GM23338 (cell line): ENCODE measurements at regions not wholly inside any gene's neighbourhood (a gene's known extent, or its start where the extent isn't known, plus 50 kb on each side); places are given as distances from the start of the nearest gene placed in this dataset.
A peak's percentile ranks its signal among the peaks of the same experiment; 100 is the strongest.

ENCODE experiments used
- ATAC-seq: fragments of 200-7000 bp; cut with Tn5 transposase; 3 replicates; pipeline ENCODE4 v1.9.1; 2020
- DNase-seq: peaks from one replicate; pipeline ENCODE4 v3.0.0-alpha.2; 2015; ENCODE audit warnings: low spot score
- H2AFZ ChIP-seq: fragments of 200-600 bp; sonication (generic); 2 replicates; pipeline ENCODE4 v1.8.0; 2016; ENCODE audit warnings: antibody characterized with exemption, mild to moderate bottlenecking, moderate library complexity
- H3F3A ChIP-seq: fragments of 200-600 bp; sonication (generic); replicated peaks from 2 replicates; pipeline ENCODE4 v1.8.0; 2017; ENCODE audit warnings: antibody characterized with exemption, mixed run types, low read depth
- H3K27ac ChIP-seq: fragments of 200-600 bp; sonication (generic); 2 replicates; pipeline ENCODE4 v1.6.1; 2016; ENCODE audit warnings: low read depth
- H3K27me3 ChIP-seq: fragments of 200-600 bp; sonication (generic); 2 replicates; pipeline ENCODE4 v1.8.0; 2016; ENCODE audit warnings: mild to moderate bottlenecking, mixed run types, moderate library complexity; ENCODE audit not compliant: insufficient read depth
- H3K36me3 ChIP-seq: fragments of 200-600 bp; sonication (generic); 2 replicates; pipeline ENCODE4 v1.8.0; 2016; ENCODE audit warnings: mild to moderate bottlenecking; ENCODE audit not compliant: insufficient read depth
- H3K4me1 ChIP-seq: fragments of 200-600 bp; sonication (generic); 2 replicates; pipeline ENCODE4 v1.8.0; 2016; ENCODE audit warnings: mild to moderate bottlenecking, moderate library complexity; ENCODE audit not compliant: insufficient read depth
- H3K4me2 ChIP-seq: fragments of 200-600 bp; sonication (generic); 2 replicates; pipeline ENCODE4 v1.7.1; 2017; ENCODE audit warnings: mixed run types
- H3K4me3 ChIP-seq: fragments of 200-600 bp; sonication (generic); 2 replicates; pipeline ENCODE4 v1.6.1; 2016; ENCODE audit warnings: mixed run types
- H3K79me2 ChIP-seq: fragments of 200-600 bp; sonication (generic); replicated peaks from 2 replicates; pipeline ENCODE4 v1.8.0; 2017; ENCODE audit warnings: mild to moderate bottlenecking; ENCODE audit not compliant: insufficient read depth
- H3K9me2 ChIP-seq: fragments of 200-600 bp; sonication (generic); 2 replicates; pipeline ENCODE4 v1.8.0; 2017; ENCODE audit not compliant: insufficient read depth
- H4K20me1 ChIP-seq: fragments of 200-600 bp; sonication (generic); replicated peaks from 2 replicates; pipeline ENCODE4 v1.8.0; 2017; ENCODE audit warnings: mild to moderate bottlenecking; ENCODE audit not compliant: insufficient read depth
- H3K27ac Mint-ChIP-seq: 2 replicates; pipeline ENCODE4 v1.8.0; 2020; ENCODE audit warnings: inconsistent platforms, mild to moderate bottlenecking, moderate library complexity, mixed read lengths
- H3K27me3 Mint-ChIP-seq: 3 replicates; pipeline ENCODE4 v1.8.0; 2022; ENCODE audit warnings: low read depth, mild to moderate bottlenecking, moderate library complexity, mixed read lengths, inconsistent platforms; ENCODE audit not compliant: insufficient read depth, poor library complexity
- H3K36me3 Mint-ChIP-seq: 3 replicates; pipeline ENCODE4 v1.8.0; 2021; ENCODE audit warnings: low read depth, mild to moderate bottlenecking, inconsistent platforms, moderate library complexity, mixed read lengths
- H3K4me1 Mint-ChIP-seq: 3 replicates; pipeline ENCODE4 v1.8.0; 2020; ENCODE audit warnings: mild to moderate bottlenecking, inconsistent platforms, mixed read lengths
- H3K4me3 Mint-ChIP-seq: 3 replicates; pipeline ENCODE4 v1.8.0; 2021; ENCODE audit warnings: moderate library complexity, mild to moderate bottlenecking, inconsistent platforms, mixed read lengths
- H3K9me3 Mint-ChIP-seq: 3 replicates; pipeline ENCODE4 v1.8.0; 2020; ENCODE audit warnings: moderate library complexity, mild to moderate bottlenecking, inconsistent platforms, mixed read lengths
- ETS1 ChIP-seq: IDR thresholded peaks from 2 replicates; pipeline ENCODE4 v1.6.1; 2016; ENCODE audit warnings: antibody characterized with exemption
- EZH2phosphoT487 ChIP-seq: fragments of 200-600 bp; sonication (generic); IDR thresholded peaks from one replicate; pipeline ENCODE4 v1.8.1; 2018; ENCODE audit warnings: antibody characterized with exemption; ENCODE audit not compliant: unreplicated experiment
- JUNB ChIP-seq: IDR thresholded peaks from one replicate; pipeline ENCODE4 v1.6.1; 2016; ENCODE audit warnings: antibody characterized with exemption; ENCODE audit not compliant: unreplicated experiment
- NANOG ChIP-seq: IDR thresholded peaks from 2 replicates; pipeline ENCODE4 v1.6.1; 2016; ENCODE audit warnings: antibody characterized with exemption, borderline replicate concordance
- POLR2AphosphoS5 ChIP-seq: IDR thresholded peaks from 2 replicates; pipeline ENCODE4 v1.6.1; 2016; ENCODE audit warnings: antibody characterized with exemption, low read depth
- REST ChIP-seq: IDR thresholded peaks from one replicate; pipeline ENCODE4 v1.6.1; 2018; ENCODE audit warnings: antibody characterized with exemption; ENCODE audit not compliant: unreplicated experiment
- STAT1 ChIP-seq: IDR thresholded peaks from one replicate; pipeline ENCODE4 v1.6.1; 2016; ENCODE audit warnings: antibody characterized with exemption; ENCODE audit not compliant: unreplicated experiment
- ZNF331 ChIP-seq: fragments of 250-450 bp; sonication (Bioruptor Pico); IDR thresholded peaks from 2 replicates; pipeline ENCODE4 v1.5.0; 2020; ENCODE audit warnings: low read depth, mild to moderate bottlenecking, moderate library complexity
- ZNF462 ChIP-seq: fragments of 250-450 bp; sonication (Bioruptor Pico); IDR thresholded peaks from 2 replicates; pipeline ENCODE4 v1.5.0; 2020; ENCODE audit warnings: mild to moderate bottlenecking, moderate library complexity

- Histone ChIP-seq H2AFZ (peak overlapping the region; percentile 69; the same call in 1 of the 2 replicates), H4K20me1 (no peaks in the 10 kb centered on the region), H3K4me1 (no peaks in the 10 kb centered on the region), H3K36me3 (no peaks in the 10 kb centered on the region), H3K4me2 (no peak overlapping the region), H3F3A (no peaks in the 10 kb centered on the region), H3K27me3 (no peaks in the 10 kb centered on the region), H3K27ac (0 out of 2 replicates have a peak overlapping the region, but pooled peaks have one; percentile 42), H3K79me2 (no peaks in the 10 kb centered on the region), H3K4me3 (no peak overlapping the region), H3K9me2 (peaks cover 3% of the 10 kb centered on the region; the same call in 1 of the 2 replicates)
- Mint-ChIP-seq H3K36me3 (peaks cover 2% of the 10 kb centered on the region; the same call in 2 of the 3 replicates), H3K9me3 (peaks cover 6% of the 10 kb centered on the region; the same call in 1 of the 3 replicates), H3K27ac (no peak overlapping the region), H3K27me3 (peaks cover 6% of the 10 kb centered on the region), H3K4me1 (0 out of 3 replicates have a peak, but pooled peaks cover 2% of the 10 kb centered on the region), H3K4me3 (no peak overlapping the region)
- DNase-seq (peak; percentile 1), ATAC-seq (no peak)
- TF ChIP-seq ZNF331 (CRISPR knock-in tag), result no peak
- no peak for TF ChIP-seq JUNB
- no peak for TF ChIP-seq POLR2AphosphoS5
- TF ChIP-seq STAT1, result no peak
- TF ChIP-seq EZH2phosphoT487, result no peak
- no peak for TF ChIP-seq REST
- TF ChIP-seq NANOG, result no peak
- no peak for TF ChIP-seq ETS1
- TF ChIP-seq ZNF462 (CRISPR knock-in tag), result no peak
These were observed 147.2 kb downstream of the IZUMO3 start for GRCh38 chr9:24398466-24398865.
